HepG2 (cell line): ENCODE measurements at regions not wholly inside any gene's neighbourhood (a gene's known extent, or its start where the extent isn't known, plus 50 kb on each side); places are given as distances from the start of the nearest gene placed in this dataset.

Experiments used
- ATAC-seq: fragments of 200-7000 bp; cut with Tn5 transposase; 3 replicates; pipeline ENCODE4 v1.9.1; 2020; ENCODE audit warnings: mild to moderate bottlenecking, moderate library complexity
- BruUV-seq: library from RNA; stranded (reverse); fragments of 400-500 nt; replicated peaks from 2 replicates; lab custom pipeline; 2021; lab: Mats Ljungman, UMichigan
- CTCF ChIA-PET: fragments of 300-600 bp; formaldehyde crosslinking; extraction: SDS; loops from one replicate; lab custom pipeline; 2021; ENCODE audit warnings: low total read pairs, inconsistent platforms, low intra/inter-chr PET ratio; lab: Yijun Ruan, JAX
- POLR2A ChIA-PET: fragments of 350-600 bp; sonication (Branson Sonifier 250); formaldehyde crosslinking; loops from one replicate; lab custom pipeline; 2020; ENCODE audit warnings: antibody characterized with exemption, inconsistent platforms; lab: Yijun Ruan, JAX
- DNase-seq: peaks from one replicate; pipeline ENCODE4 v3.0.0-alpha.2; 2015; ENCODE audit warnings: low spot score
- FAIRE-seq: peaks from 3 replicates; lab custom pipeline; 2011; peaks lifted over from hg19 to GRCh38; lab: Jason Lieb, UNC
- H2AFZ ChIP-seq: one replicate; pipeline ENCODE4 v1.6.1; 2011; ENCODE audit warnings: low read length, inconsistent platforms
- H3K27ac ChIP-seq: fragments of 300-600 bp; 3 replicates; pipeline ENCODE4 v1.8.0; 2011; ENCODE audit warnings: mixed run types, mild to moderate bottlenecking, mixed read lengths, low read length, inconsistent platforms; ENCODE audit not compliant: insufficient read depth; ENCODE audit errors: extremely low read length
- H3K27me3 ChIP-seq, 2 experiments: fragments of 200-600 bp in 1 of 2; 2 replicates in 1 of 2; 3 replicates in 1 of 2; pipeline versions ENCODE4 v1.6.0 to v1.8.0; 2011; ENCODE audit warnings: low read length in 2 of 2, mild to moderate bottlenecking in 2 of 2, moderate library complexity in 2 of 2, inconsistent platforms in 1 of 2; ENCODE audit not compliant: insufficient read depth in 2 of 2, control insufficient read depth in 1 of 2
- H3K36me3 ChIP-seq, 2 experiments: fragments of 200-600 bp in 1 of 2; replicated peaks in 1 of 2; 2 replicates in 1 of 2; 3 replicates in 1 of 2; pipeline versions ENCODE4 v1.5.1 to v1.8.0; 2011; ENCODE audit warnings: low read length in 2 of 2, inconsistent platforms in 1 of 2; ENCODE audit not compliant: insufficient read depth in 2 of 2, control insufficient read depth in 1 of 2
- H3K4me1 ChIP-seq: 2 replicates; pipeline ENCODE4 v1.5.1; 2012; ENCODE audit warnings: low read length, inconsistent platforms; ENCODE audit not compliant: insufficient read depth
- H3K4me2 ChIP-seq: 2 replicates; pipeline ENCODE4 v1.6.0; 2011; ENCODE audit warnings: low read depth, low read length, inconsistent platforms
- H3K4me3 ChIP-seq, 3 experiments: fragments of 200-600 bp in 1 of 3; sonication (generic), shearing (Covaris generic) in 1 of 3; replicated peaks in 1 of 3; 2 replicates each; pipeline ENCODE4 v1.5.1; 2011 to 2016; ENCODE audit warnings: low read length in 3 of 3, inconsistent platforms in 2 of 3, low read depth in 2 of 3, mild to moderate bottlenecking in 2 of 3, control low read depth in 1 of 3, mixed read lengths in 1 of 3; ENCODE audit not compliant: insufficient read depth in 1 of 3
- H3K79me2 ChIP-seq: one replicate; pipeline ENCODE4 v1.6.1; 2011; ENCODE audit warnings: low read length, inconsistent platforms; ENCODE audit not compliant: insufficient read depth
- H3K9ac ChIP-seq: 2 replicates; pipeline ENCODE4 v1.6.0; 2011; ENCODE audit warnings: mild to moderate bottlenecking, low read depth, low read length, inconsistent platforms; ENCODE audit not compliant: insufficient read depth
- H3K9me3 ChIP-seq: 2 replicates; pipeline ENCODE4 v1.5.1; 2012; ENCODE audit warnings: mild to moderate bottlenecking, low read length
- H4K20me1 ChIP-seq: 2 replicates; pipeline ENCODE4 v1.6.0; 2011; ENCODE audit warnings: inconsistent platforms, mild to moderate bottlenecking, low read length, moderate library complexity; ENCODE audit not compliant: insufficient read depth
- HDAC2 ChIP-seq: sonication (generic); formaldehyde crosslinking; IDR thresholded peaks from 2 replicates; pipeline ENCODE4 v1.4.0; 2020; ENCODE audit warnings: missing genetic modification reagents
- IKZF1 ChIP-seq: fragments of 450-650 bp; IDR thresholded peaks from 2 replicates; pipeline ENCODE4 v1.7.1; 2016
- KDM3A ChIP-seq: IDR thresholded peaks from 2 replicates; pipeline ENCODE4 v1.6.1; 2018; ENCODE audit warnings: low read depth, missing compliant biosample characterization
- KMT2B ChIP-seq: IDR thresholded peaks from 2 replicates; pipeline ENCODE4 v1.6.1; 2016; ENCODE audit warnings: missing genetic modification reagents, missing compliant biosample characterization
- NCOR1 ChIP-seq: fragments of 200-600 bp; sonication (generic); IDR thresholded peaks from 2 replicates; pipeline ENCODE4 v1.7.0; 2017; ENCODE audit warnings: antibody characterized with exemption, low read length, borderline replicate concordance
- RNF2 ChIP-seq: fragments of 450-650 bp; conservative IDR thresholded peaks from 2 replicates; pipeline ENCODE4 v1.6.1; 2016; ENCODE audit warnings: low read depth
- SAP130 ChIP-seq: IDR thresholded peaks from 2 replicates; pipeline ENCODE4 v1.6.1; 2016; ENCODE audit warnings: low read depth
- SYNCRIP ChIP-seq: fragments of 200-400 bp; formaldehyde crosslinking; IDR thresholded peaks from 2 replicates; pipeline ENCODE4 v1.6.1; 2018; ENCODE audit warnings: mild to moderate bottlenecking, low read depth, low read length; ENCODE audit not compliant: insufficient read depth
- ZNF274 ChIP-seq: sonication (generic); formaldehyde crosslinking; IDR thresholded peaks from 2 replicates; pipeline ENCODE4 v1.5.1; 2020; ENCODE audit warnings: mild to moderate bottlenecking, missing genetic modification reagents
- ZNF468 ChIP-seq: sonication (generic); formaldehyde crosslinking; IDR thresholded peaks from 2 replicates; pipeline ENCODE4 v1.8.0; 2022; ENCODE audit warnings: mild to moderate bottlenecking, moderate library complexity, missing genetic modification reagents
- ZNF577 ChIP-seq: sonication (generic); formaldehyde crosslinking; IDR thresholded peaks from 2 replicates; pipeline ENCODE4 v1.4.0; 2020; ENCODE audit warnings: mild to moderate bottlenecking, low read depth, missing genetic modification reagents, borderline replicate concordance
- ZNF709 ChIP-seq: sonication (generic); formaldehyde crosslinking; IDR thresholded peaks from 2 replicates; pipeline ENCODE4 v1.5.0; 2020; ENCODE audit warnings: mild to moderate bottlenecking, missing genetic modification reagents
- WGBS: methylation state at CpG from one replicate; pipeline ENCODE4 v1.1.6; 2017; ENCODE audit warnings: low lambda C conversion rate; 5-methylcytosine and 5-hydroxymethylcytosine counted together
- in situ Hi-C: cut with HindIII; loops from 2 replicates; pipeline ENCODE4 v1.10.0; 2017; ENCODE audit warnings: low pct_unique_long_range_greater_than_20kb; ENCODE audit not compliant: extremely low pct_ligation_motif_present
- intact Hi-C: fragments of 100-400 bp; cut with micrococcal nuclease; formaldehyde crosslinking; loops from one replicate; pipeline ENCODE4 v1.10.0; 2022; ENCODE audit not compliant: unreplicated experiment
- TF ChIP-seq, protein P1 (sequence below): sonication (generic); formaldehyde crosslinking; IDR thresholded peaks from 2 replicates; pipeline ENCODE4 v1.8.0; 2022; ENCODE audit warnings: mild to moderate bottlenecking, missing genetic modification reagents, moderate library complexity
- TF ChIP-seq, protein P2 (sequence below): sonication (generic); formaldehyde crosslinking; IDR thresholded peaks from 2 replicates; pipeline ENCODE4 v1.5.0; 2020; ENCODE audit warnings: mild to moderate bottlenecking, missing genetic modification reagents
- TF ChIP-seq, protein P3 (sequence below): sonication (generic); formaldehyde crosslinking; IDR thresholded peaks from 2 replicates; pipeline ENCODE4 v1.5.0; 2020; ENCODE audit warnings: missing genetic modification reagents, mild to moderate bottlenecking, borderline replicate concordance
- TF ChIP-seq, protein P4 (sequence below): sonication (generic); formaldehyde crosslinking; IDR thresholded peaks from 2 replicates; pipeline ENCODE4 v1.4.0; 2020; ENCODE audit warnings: missing genetic modification reagents, mild to moderate bottlenecking, borderline replicate concordance
- TF ChIP-seq, protein P5 (sequence below): IDR thresholded peaks from 2 replicates; pipeline ENCODE4 v1.6.1; 2016; ENCODE audit warnings: low read depth

DNA sequence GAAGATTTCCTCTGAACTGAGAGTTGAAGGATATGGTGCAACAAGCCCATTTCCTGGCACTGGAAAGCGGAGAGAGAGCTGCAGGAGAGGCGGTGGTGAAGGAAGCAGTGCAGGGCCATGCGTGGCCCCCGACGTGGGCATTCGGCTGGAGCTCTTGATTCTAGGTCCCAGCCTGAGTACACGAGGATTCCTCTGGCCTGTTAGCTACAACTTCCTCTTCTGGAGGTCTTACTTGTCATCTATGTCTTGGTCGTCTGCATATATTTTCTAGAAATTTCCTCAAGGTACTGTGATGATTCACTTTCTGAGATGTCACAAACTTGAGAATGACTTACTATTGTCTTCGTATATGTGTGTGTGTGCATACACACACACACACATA, 59.2 kb upstream of the JAZF1 start (continued):
- no peak for TF ChIP-seq KDM3A (CRISPR knock-in tag)
- TF ChIP-seq, protein P1, sequence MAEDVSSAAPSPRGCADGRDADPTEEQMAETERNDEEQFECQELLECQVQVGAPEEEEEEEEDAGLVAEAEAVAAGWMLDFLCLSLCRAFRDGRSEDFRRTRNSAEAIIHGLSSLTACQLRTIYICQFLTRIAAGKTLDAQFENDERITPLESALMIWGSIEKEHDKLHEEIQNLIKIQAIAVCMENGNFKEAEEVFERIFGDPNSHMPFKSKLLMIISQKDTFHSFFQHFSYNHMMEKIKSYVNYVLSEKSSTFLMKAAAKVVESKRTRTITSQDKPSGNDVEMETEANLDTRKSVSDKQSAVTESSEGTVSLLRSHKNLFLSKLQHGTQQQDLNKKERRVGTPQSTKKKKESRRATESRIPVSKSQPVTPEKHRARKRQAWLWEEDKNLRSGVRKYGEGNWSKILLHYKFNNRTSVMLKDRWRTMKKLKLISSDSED (CRISPR knock-in tag) = no peak
- no peak for TF ChIP-seq HDAC2 (CRISPR knock-in tag)
- TF ChIP-seq, protein P2, sequence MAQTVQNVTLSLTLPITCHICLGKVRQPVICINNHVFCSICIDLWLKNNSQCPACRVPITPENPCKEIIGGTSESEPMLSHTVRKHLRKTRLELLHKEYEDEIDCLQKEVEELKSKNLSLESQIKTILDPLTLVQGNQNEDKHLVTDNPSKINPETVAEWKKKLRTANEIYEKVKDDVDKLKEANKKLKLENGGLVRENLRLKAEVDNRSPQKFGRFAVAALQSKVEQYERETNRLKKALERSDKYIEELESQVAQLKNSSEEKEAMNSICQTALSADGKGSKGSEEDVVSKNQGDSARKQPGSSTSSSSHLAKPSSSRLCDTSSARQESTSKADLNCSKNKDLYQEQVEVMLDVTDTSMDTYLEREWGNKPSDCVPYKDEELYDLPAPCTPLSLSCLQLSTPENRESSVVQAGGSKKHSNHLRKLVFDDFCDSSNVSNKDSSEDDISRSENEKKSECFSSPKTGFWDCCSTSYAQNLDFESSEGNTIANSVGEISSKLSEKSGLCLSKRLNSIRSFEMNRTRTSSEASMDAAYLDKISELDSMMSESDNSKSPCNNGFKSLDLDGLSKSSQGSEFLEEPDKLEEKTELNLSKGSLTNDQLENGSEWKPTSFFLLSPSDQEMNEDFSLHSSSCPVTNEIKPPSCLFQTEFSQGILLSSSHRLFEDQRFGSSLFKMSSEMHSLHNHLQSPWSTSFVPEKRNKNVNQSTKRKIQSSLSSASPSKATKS (CRISPR knock-in tag) = no peak
- no peak for TF ChIP-seq ZNF274 (CRISPR knock-in tag)
- TF ChIP-seq SAP130 = no peak
- no peak for TF ChIP-seq RNF2
- no peak for TF ChIP-seq SYNCRIP

DNA sequence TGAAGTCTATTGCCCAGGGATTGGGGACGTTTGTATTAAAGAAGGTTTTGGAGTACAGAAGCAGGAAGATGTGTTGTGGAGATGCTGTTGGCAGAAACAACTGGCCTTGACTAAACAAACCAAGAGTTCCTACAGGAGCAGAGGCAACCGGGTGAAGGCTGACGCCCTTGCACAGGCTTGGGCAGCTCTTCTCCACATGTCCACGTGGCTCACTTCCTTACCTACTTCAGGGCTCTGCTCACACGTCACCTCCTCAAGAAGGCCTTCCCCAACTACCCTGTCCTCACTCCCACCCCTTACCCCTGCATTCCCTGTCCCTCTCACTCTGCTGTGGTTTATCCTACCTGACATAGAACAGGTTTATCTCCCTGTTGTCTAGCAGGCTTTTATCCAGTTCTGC, 59.9 kb upstream of the JAZF1 start:
- ATAC-seq = no peak
- TF ChIP-seq, protein P3, sequence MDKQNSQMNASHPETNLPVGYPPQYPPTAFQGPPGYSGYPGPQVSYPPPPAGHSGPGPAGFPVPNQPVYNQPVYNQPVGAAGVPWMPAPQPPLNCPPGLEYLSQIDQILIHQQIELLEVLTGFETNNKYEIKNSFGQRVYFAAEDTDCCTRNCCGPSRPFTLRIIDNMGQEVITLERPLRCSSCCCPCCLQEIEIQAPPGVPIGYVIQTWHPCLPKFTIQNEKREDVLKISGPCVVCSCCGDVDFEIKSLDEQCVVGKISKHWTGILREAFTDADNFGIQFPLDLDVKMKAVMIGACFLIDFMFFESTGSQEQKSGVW = no peak
- TF ChIP-seq ZNF468 (CRISPR knock-in tag) = no peak
- TF ChIP-seq NCOR1 = no peak
- no peak for TF ChIP-seq ZNF709
- TF ChIP-seq, protein P4, sequence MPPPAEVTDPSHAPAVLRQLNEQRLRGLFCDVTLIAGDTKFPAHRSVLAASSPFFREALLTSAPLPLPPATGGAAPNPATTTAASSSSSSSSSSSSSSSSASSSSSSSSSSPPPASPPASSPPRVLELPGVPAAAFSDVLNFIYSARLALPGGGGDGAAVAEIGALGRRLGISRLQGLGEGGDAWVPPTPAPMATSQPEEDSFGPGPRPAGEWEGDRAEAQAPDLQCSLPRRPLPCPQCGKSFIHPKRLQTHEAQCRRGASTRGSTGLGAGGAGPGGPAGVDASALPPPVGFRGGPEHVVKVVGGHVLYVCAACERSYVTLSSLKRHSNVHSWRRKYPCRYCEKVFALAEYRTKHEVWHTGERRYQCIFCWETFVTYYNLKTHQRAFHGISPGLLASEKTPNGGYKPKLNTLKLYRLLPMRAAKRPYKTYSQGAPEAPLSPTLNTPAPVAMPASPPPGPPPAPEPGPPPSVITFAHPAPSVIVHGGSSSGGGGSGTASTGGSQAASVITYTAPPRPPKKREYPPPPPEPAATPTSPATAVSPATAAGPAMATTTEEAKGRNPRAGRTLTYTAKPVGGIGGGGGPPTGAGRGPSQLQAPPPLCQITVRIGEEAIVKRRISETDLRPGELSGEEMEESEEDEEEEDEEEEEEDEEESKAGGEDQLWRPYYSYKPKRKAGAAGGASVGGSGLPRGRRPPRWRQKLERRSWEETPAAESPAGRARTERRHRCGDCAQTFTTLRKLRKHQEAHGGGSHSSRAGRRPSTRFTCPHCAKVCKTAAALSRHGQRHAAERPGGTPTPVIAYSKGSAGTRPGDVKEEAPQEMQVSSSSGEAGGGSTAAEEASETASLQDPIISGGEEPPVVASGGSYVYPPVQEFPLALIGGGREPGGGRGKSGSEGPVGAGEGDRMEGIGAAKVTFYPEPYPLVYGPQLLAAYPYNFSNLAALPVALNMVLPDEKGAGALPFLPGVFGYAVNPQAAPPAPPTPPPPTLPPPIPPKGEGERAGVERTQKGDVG (CRISPR knock-in tag) = no peak
- TF ChIP-seq IKZF1 = no peak
- TF ChIP-seq, protein P5, sequence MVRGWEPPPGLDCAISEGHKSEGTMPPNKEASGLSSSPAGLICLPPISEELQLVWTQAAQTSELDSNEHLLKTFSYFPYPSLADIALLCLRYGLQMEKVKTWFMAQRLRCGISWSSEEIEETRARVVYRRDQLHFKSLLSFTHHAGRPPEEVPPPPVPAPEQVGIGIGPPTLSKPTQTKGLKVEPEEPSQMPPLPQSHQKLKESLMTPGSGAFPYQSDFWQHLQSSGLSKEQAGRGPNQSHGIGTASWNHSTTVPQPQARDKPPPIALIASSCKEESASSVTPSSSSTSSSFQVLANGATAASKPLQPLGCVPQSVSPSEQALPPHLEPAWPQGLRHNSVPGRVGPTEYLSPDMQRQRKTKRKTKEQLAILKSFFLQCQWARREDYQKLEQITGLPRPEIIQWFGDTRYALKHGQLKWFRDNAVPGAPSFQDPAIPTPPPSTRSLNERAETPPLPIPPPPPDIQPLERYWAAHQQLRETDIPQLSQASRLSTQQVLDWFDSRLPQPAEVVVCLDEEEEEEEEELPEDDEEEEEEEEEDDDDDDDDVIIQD (CRISPR knock-in tag) = no peak
- no peak for TF ChIP-seq KMT2B (CRISPR knock-in tag)
- TF ChIP-seq ZNF577 (CRISPR knock-in tag) = no peak

More for the DNA sequence above, 59.9 kb upstream of the JAZF1 start:
- no TSS peak for BruUV-seq
- Histone ChIP-seq H2AFZ (no peak overlapping the region), H4K20me1 (no peaks in the 10 kb centered on the region; the same call in 1 of the 2 replicates), H3K4me1 (no peaks in the 10 kb centered on the region), H3K27me3 (no peaks in the 10 kb centered on the region), H3K4me2 (no peak overlapping the region), H3K27ac (no peak overlapping the region), H3K4me3 (no peak overlapping the region), H3K9ac (no peak overlapping the region), H3K9me3 (no peaks in the 10 kb centered on the region), H3K36me3 (no peaks in the 10 kb centered on the region), H3K79me2 (no peaks in the 10 kb centered on the region)
- no peak for FAIRE-seq
- ChIA-PET POLR2A (no interaction called here), CTCF (no interaction called here)
- intact Hi-C loops (no loop called here), in situ Hi-C loops (no loop called here)
- whole genome bisulfite sequencing = 18% methylated on average over 5 of the region's 5 CpGs
- DNase-seq = no peak
